ENCODE measurements at regions not wholly inside any gene's neighbourhood (a gene's known extent, or its start where the extent isn't known, plus 50 kb on each side); places are given as distances from the start of the nearest gene placed in this dataset.

- ChIA-PET POLR2A (no interaction called here), CTCF (interaction anchor here (0.7 to 5.5 kb wide), 14 partner anchors 13 to 735 kb away, joined by 3 to 48 read pairs (median 4); partner anchors contain the start of gene ACVR1)
- H3K79me2 ChIP-seq (ENCODE audit: control insufficient read depth, insufficient read depth, low read length): no peaks in the 10 kb centered on the region
- FAIRE-seq: peak; percentile 76
- DNase-seq (ENCODE audit: low read depth, low spot score): peak; percentile 80
- BruUV-seq (replicated peaks): no TSS peak
- H2AFZ ChIP-seq (ENCODE audit: low read depth, low read length): peak overlapping the region; percentile 67
- dilution Hi-C loops (cut with MboI; ENCODE audit: extremely low pct_ligation_motif_present, low sequenced_read_pairs) (loop anchor here (25.0 kb wide), 1 partner anchor 224 kb away; no protein-coding TSS in a partner anchor), intact Hi-C loops (cut with micrococcal nuclease) (loop anchor here (5.0 kb wide), 1 partner anchor 384 kb away; the partner anchor contains the start of gene ACVR1C)
- H3K4me1 ChIP-seq (ENCODE audit: control insufficient read depth, extremely low read depth, insufficient read depth, low read length): peaks cover 13% of the 10 kb centered on the region
- H3K27ac ChIP-seq (ENCODE audit: insufficient read depth, low read depth, low read length): peak overlapping the region; percentile 35
- TF ChIP-seq CTCF (IDR thresholded peaks at IDR 0.05; ENCODE audit: extremely low read depth in 1 of 2, insufficient read depth in 1 of 2, low read depth in 1 of 2, low read length in 2 of 2) (no peak), MYC (IDR thresholded peaks at IDR 0.05; ENCODE audit: low read depth, low read length) (no peak), JUN (IDR thresholded peaks at IDR 0.05; ENCODE audit: borderline replicate concordance, insufficient read depth, insufficient read length, low read depth) (peak; percentile 10)
- peak overlapping the region; percentile 10 for H3K4me2 ChIP-seq (ENCODE audit: insufficient read depth, low read length)
- no peaks in the 10 kb centered on the region for H3K27me3 ChIP-seq (ENCODE audit: control insufficient read depth in 2 of 2, insufficient read depth in 2 of 2, low read length in 2 of 2)
- no peak overlapping the region for H3K4me3 ChIP-seq (replicated peaks in 1 of 3; ENCODE audit: insufficient read depth in 1 of 3, low read depth in 1 of 3, low read length in 3 of 3)
- no peaks in the 10 kb centered on the region for H4K20me1 ChIP-seq (replicated peaks; ENCODE audit: control insufficient read depth, extremely low read depth, insufficient read depth, low read length)
- H3K9me3 ChIP-seq (replicated peaks; ENCODE audit: control insufficient read depth, insufficient read depth, low read length): no peaks in the 10 kb centered on the region
- no peak overlapping the region for H3K9ac ChIP-seq (replicated peaks; ENCODE audit: extremely low read depth, insufficient read depth, low read length)
- no peaks in the 10 kb centered on the region for H3K9me1 ChIP-seq (replicated peaks; ENCODE audit: control insufficient read depth, extremely low read depth, insufficient read depth, low read length)
- H3K36me3 ChIP-seq (ENCODE audit: control insufficient read depth in 2 of 2, extremely low read depth in 1 of 2, insufficient read depth in 2 of 2, low read length in 2 of 2): no peaks in the 10 kb centered on the region
Observed at GRCh38 chr2:158011055-158011771, 90.5 kb upstream of the UPP2 start.

GRCh38 chr2:158009399-158009798, 92.3 kb upstream of the UPP2 start:
- POLR2A ChIA-PET: no interaction called here

More at GRCh38 chr2:158009399-158009798, 92.3 kb upstream of the UPP2 start:
- no peak overlapping the region for H2AFZ ChIP-seq (ENCODE audit: low read depth, low read length)
- H3K79me2 ChIP-seq (ENCODE audit: control insufficient read depth, insufficient read depth, low read length): no peaks in the 10 kb centered on the region
- no peaks in the 10 kb centered on the region for H3K9me3 ChIP-seq (replicated peaks; ENCODE audit: control insufficient read depth, insufficient read depth, low read length)
- H4K20me1 ChIP-seq (replicated peaks; ENCODE audit: control insufficient read depth, extremely low read depth, insufficient read depth, low read length): no peaks in the 10 kb centered on the region
- dilution Hi-C loops (cut with MboI; ENCODE audit: extremely low pct_ligation_motif_present, low sequenced_read_pairs) (loop anchor here (25.0 kb wide), 1 partner anchor 222 kb away; no protein-coding TSS in a partner anchor), intact Hi-C loops (cut with micrococcal nuclease) (no loop called here)
- CTCF ChIA-PET: interaction anchor here (1.6 to 1.9 kb wide), 2 partner anchors 232 to 516 kb away, joined by 9 to 12 read pairs; no protein-coding TSS in a partner anchor
- FAIRE-seq (no peak), DNase-seq (ENCODE audit: low read depth, low spot score) (no peak)
- no peak overlapping the region for H3K9ac ChIP-seq (replicated peaks; ENCODE audit: extremely low read depth, insufficient read depth, low read length)
- H3K4me3 ChIP-seq (replicated peaks in 1 of 3; ENCODE audit: insufficient read depth in 1 of 3, low read depth in 1 of 3, low read length in 3 of 3): no peak overlapping the region
- BruUV-seq (replicated peaks): no TSS peak
- no peaks in the 10 kb centered on the region for H3K36me3 ChIP-seq (ENCODE audit: control insufficient read depth in 2 of 2, extremely low read depth in 1 of 2, insufficient read depth in 2 of 2, low read length in 2 of 2)
- peaks cover 10% of the 10 kb centered on the region for H3K4me1 ChIP-seq (ENCODE audit: control insufficient read depth, extremely low read depth, insufficient read depth, low read length)
- H3K9me1 ChIP-seq (replicated peaks; ENCODE audit: control insufficient read depth, extremely low read depth, insufficient read depth, low read length): no peaks in the 10 kb centered on the region
- H3K4me2 ChIP-seq (ENCODE audit: insufficient read depth, low read length): no peak overlapping the region
- no peak for TF ChIP-seq GATA2 (IDR thresholded peaks at IDR 0.05; ENCODE audit: insufficient read depth, insufficient read length, low read depth, low read length)
- no peak for TF ChIP-seq JUN (IDR thresholded peaks at IDR 0.05; ENCODE audit: borderline replicate concordance, insufficient read depth, insufficient read length, low read depth)
- no peak for TF ChIP-seq EZH2 (IDR thresholded peaks at IDR 0.05; ENCODE audit: borderline replicate concordance, low read depth, low read length, severe bottlenecking)
- TF ChIP-seq CTCF (IDR thresholded peaks at IDR 0.05; ENCODE audit: extremely low read depth in 1 of 2, insufficient read depth in 1 of 2, low read depth in 1 of 2, low read length in 2 of 2): no peak
- no peak for TF ChIP-seq MAX (IDR thresholded peaks at IDR 0.05; ENCODE audit: insufficient read depth, insufficient read length)
- no peak for TF ChIP-seq FOS (IDR thresholded peaks at IDR 0.05; ENCODE audit: borderline replicate concordance, insufficient read depth, low read length)
- TF ChIP-seq POLR2A (IDR thresholded peaks at IDR 0.05; ENCODE audit: low read depth, low read length): no peak
- TF ChIP-seq POLR2AphosphoS5 (IDR thresholded peaks at IDR 0.05; ENCODE audit: insufficient read depth, low read depth, low read length): no peak
- TF ChIP-seq MYC (IDR thresholded peaks at IDR 0.05; ENCODE audit: low read depth, low read length): no peak
- no peaks in the 10 kb centered on the region for H3K27me3 ChIP-seq (ENCODE audit: control insufficient read depth in 2 of 2, insufficient read depth in 2 of 2, low read length in 2 of 2)
- H3K27ac ChIP-seq (ENCODE audit: insufficient read depth, low read depth, low read length): no peak overlapping the region

Data from endothelial cell of umbilical vein (primary cell).